Activated T-cell treated with anti-CD3 and anti-CD28 coated beads, Interleukin-2, amount 50 U/mL, for 72 hours (primary cell): ENCODE measurements at regions not wholly inside any gene's neighbourhood (a gene's known extent, or its start where the extent isn't known, plus 50 kb on each side); places are given as distances from the start of the nearest gene placed in this dataset.
"Not testable (repeated sequence)": the region's sequence is repeated elsewhere in the genome, so short reads cannot be mapped to it uniquely, and the experiment has no call there.

Experiments used
- ATAC-seq, 2 donors: fragments of 150-1000 bp; cut with Tn5 transposase; replicated peaks in 1 of 2; 2 replicates each; pipeline ENCODE4 v1.10.0; 2021; ENCODE audit warnings: moderate library complexity in 2 of 2, mild to moderate bottlenecking in 1 of 2
- DNase-seq, 2 donors: peaks; one replicate each; pipeline ENCODE4 v3.0.0; 2021 to 2022; ENCODE audit warnings: mixed read lengths in 1 of 2
- H3K27ac Mint-ChIP-seq: one replicate; pipeline ENCODE4 v1.8.0; 2022; ENCODE audit warnings: mild to moderate bottlenecking, moderate library complexity, mixed read lengths
- H3K27me3 Mint-ChIP-seq: one replicate; pipeline ENCODE4 v1.8.0; 2022; ENCODE audit warnings: low read depth, mixed read lengths
- H3K36me3 Mint-ChIP-seq, 2 donors: one replicate each; pipeline ENCODE4 v1.8.0; 2022; ENCODE audit warnings: mixed read lengths in 2 of 2, mild to moderate bottlenecking in 1 of 2; ENCODE audit not compliant: insufficient read depth in 2 of 2
- H3K4me1 Mint-ChIP-seq: one replicate; pipeline ENCODE4 v1.8.0; 2022; ENCODE audit warnings: low read depth, mixed read lengths
- H3K4me3 Mint-ChIP-seq, 2 donors: one replicate each; pipeline ENCODE4 v1.8.0; 2022; ENCODE audit warnings: mild to moderate bottlenecking in 2 of 2, mixed read lengths in 2 of 2, moderate library complexity in 2 of 2
- H3K9me3 Mint-ChIP-seq, 2 donors: one replicate each; pipeline ENCODE4 v1.8.0; 2022; ENCODE audit warnings: mixed read lengths in 2 of 2

DNA sequence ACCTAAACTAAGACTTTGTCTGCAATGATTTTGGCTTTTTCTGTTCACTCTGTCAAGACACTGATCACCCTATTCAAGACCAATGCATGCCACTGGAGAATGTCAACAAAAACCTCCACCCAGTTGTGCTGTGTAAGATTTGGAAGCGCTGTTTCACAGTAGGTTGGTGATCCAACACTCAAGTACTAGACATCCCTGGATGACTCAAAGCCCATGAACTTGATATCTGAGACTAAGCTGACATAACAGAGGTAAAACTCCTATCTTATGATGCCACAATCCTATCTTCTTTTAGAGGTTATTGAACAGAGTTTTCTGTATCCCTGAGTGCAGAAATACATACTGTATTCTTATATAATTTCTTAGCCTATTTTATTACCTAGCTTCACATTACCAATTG, 251.3 kb upstream of the ETAA1 start:
- Mint-ChIP-seq H3K9me3 (peaks cover 0 to 3% of the 10 kb centered on the region in 2 donors), H3K4me1 (no peaks in the 10 kb centered on the region), H3K4me3 (no peak overlapping the region), H3K27me3 (no peaks in the 10 kb centered on the region), H3K36me3 (peaks cover 0 to 3% of the 10 kb centered on the region in 2 donors), H3K27ac (no peak overlapping the region)
- ATAC-seq (no peak), DNase-seq (no peak)

DNA sequence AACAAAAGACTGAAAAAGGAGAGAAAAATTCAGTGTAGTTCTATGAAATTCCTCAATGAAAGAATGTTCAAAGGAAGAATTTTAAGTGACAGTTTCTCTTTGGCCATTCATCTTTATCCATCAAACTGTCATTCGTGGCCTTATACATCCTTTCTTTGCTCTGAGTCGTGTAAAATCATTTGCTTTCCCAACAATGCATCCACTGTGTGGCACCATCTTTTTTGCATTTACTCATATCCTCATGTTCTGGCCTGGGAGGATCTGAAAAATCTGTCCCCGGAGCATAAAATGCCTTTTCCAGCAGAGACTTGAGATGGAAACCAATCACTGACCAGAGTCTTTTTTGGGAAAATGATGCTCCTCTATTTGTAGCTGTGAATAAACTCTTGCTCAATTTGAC, 240.3 kb upstream of the ETAA1 start:
- Mint-ChIP-seq H3K27me3 (no peaks in the 10 kb centered on the region), H3K9me3 (peaks cover 7% of the 10 kb centered on the region in 2 donors), H3K4me1 (no peaks in the 10 kb centered on the region), H3K27ac (no peak overlapping the region), H3K36me3 (no peaks in the 10 kb centered on the region), H3K4me3 (no peak overlapping the region)
- DNase-seq (no peak), ATAC-seq (no peak)

DNA sequence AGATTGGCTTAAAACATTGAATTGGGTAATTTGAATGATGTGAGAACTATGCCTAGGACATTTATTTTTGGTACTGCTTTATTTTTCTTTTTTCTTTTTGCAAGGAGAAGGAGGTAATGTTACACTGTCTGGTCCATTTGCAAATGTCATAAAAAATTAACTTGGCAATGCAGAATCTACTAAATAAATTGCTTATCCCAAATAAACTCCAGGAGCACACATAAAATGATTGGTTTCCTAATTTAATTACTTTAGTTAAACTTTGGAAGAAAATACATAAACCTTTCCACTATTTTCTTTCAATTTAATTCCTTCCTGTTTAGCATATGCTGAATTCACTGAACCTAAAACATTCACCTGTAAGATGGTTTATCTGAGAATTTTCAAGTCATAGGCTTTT, 238.4 kb upstream of the ETAA1 start:
- DNase-seq = no peak
- no peak for ATAC-seq
- Mint-ChIP-seq H3K27ac (no peak overlapping the region), H3K9me3 (peaks cover 0 to 1% of the 10 kb centered on the region in 2 donors), H3K4me1 (no peaks in the 10 kb centered on the region), H3K27me3 (no peaks in the 10 kb centered on the region), H3K4me3 (no peak overlapping the region), H3K36me3 (no peaks in the 10 kb centered on the region)

DNA sequence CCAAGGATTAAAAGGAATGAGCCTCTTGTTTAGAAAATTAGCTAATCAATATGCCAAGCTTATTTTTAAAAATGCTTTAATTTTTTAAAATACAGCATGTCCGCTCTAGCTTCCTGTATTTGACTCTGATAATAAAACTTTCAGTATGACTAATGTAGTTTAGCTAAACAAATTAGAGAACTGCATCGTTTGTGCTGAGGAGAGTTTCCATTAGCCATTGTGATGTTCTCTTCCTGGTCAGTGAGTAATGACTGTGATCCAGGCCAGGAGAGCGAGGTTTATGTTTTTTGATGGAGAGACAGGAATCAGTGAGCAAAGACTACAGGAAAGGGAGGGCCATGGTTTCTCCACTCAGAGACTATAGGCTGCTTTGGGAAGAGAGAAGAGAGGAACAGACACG, 237.2 kb upstream of the ETAA1 start:
- Mint-ChIP-seq H3K27me3 (no peaks in the 10 kb centered on the region), H3K4me1 (no peaks in the 10 kb centered on the region), H3K36me3 (no peaks in the 10 kb centered on the region), H3K27ac (no peak overlapping the region), H3K4me3 (no peak overlapping the region), H3K9me3 (no peaks in the 10 kb centered on the region)
- DNase-seq = no peak
- ATAC-seq = no peak

DNA sequence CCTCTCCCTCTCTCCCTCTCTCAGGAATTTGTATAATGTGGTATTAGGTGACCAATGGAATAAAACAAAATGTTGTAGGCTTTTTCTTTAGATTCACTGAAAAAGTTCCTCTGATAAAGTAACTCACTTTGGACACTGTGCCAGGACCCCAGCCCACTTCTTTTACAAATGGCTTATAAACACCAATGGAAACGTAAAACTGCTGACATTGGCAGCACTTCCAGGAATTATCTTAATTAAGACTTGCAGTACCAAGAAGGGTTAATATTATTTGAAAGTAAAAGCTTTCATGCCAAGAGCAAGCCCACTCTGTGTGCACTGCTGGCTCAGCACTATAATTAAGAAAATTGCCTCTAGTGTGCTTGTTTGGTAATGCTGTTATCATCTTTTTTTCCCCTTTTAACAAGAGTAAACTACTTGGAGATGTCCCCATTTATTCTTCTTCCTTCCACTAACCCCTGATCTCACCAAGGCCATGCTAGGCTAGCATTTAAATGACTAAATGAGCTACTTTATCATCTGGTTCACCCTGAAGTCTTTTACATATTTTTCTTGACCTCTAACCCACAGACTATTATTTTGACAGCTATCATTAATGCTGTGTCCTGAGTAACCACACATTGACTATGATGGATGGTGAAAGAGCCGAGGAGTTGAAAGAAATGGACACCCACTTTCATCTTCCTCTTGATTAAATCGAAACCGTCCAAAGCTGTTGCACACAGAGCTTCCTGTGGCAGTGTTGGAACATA, 232.2 kb upstream of the ETAA1 start:
- H3K27ac Mint-ChIP-seq = no peak overlapping the region

DNA sequence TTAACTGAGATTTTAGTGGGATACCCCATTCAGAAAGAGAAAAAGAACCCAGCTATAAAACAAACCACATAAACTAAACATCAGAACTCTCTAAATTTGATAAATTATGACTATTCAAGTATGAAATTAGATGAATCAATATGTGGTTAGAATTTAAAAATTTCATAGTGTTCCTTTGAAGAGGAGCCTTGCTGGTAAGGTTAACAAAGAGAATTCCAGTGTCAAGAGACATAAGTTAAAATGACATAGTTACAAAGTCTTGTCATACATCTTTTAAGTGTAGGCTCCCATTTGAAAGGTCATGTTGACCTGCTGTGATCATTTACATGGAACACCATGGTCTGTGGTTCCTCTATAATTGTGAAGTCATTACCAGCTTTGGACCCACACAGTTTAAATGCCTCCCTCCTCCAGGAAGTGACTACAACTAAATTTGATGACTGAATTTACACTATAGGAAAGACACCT, 231.6 kb upstream of the ETAA1 start:
- DNase-seq = no peak
- H3K27me3 Mint-ChIP-seq = no peaks in the 10 kb centered on the region
- ATAC-seq = no peak
- H3K36me3 Mint-ChIP-seq = no peaks in the 10 kb centered on the region
- H3K4me1 Mint-ChIP-seq = no peaks in the 10 kb centered on the region
- no peak overlapping the region for H3K4me3 Mint-ChIP-seq
- H3K27ac Mint-ChIP-seq = no peak overlapping the region
- peaks cover 0 to 3% of the 10 kb centered on the region in 2 donors for H3K9me3 Mint-ChIP-seq

More for the DNA sequence above, 232.2 kb upstream of the ETAA1 start:
- peaks cover 0 to 2% of the 10 kb centered on the region in 2 donors for H3K9me3 Mint-ChIP-seq
- no peaks in the 10 kb centered on the region for H3K27me3 Mint-ChIP-seq
- DNase-seq (no peak), ATAC-seq (no peak)
- no peaks in the 10 kb centered on the region for H3K4me1 Mint-ChIP-seq
- no peaks in the 10 kb centered on the region for H3K36me3 Mint-ChIP-seq
- H3K4me3 Mint-ChIP-seq = no peak overlapping the region

DNA sequence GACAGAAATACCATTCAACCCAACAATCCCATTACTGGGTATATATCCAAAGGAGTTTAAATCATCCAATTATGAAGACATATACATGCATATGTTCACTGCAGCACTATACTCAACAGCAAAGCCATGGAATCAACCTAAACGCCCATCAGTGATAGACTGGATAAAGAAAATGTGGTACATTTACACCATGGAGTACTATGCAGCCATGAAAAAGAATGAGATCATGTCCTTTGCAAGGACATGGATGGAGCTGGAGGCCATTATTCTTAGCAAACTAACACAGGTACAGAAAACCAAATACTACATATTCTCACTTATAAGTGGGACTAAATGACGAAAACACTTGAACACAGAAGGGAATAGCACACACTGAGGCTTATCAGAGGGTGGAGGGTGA, 230.6 kb upstream of the ETAA1 start:
- H3K27ac Mint-ChIP-seq, H3K4me3 Mint-ChIP-seq, H3K36me3 Mint-ChIP-seq, H3K9me3 Mint-ChIP-seq, H3K27me3 Mint-ChIP-seq, H3K4me1 Mint-ChIP-seq, DNase-seq, ATAC-seq: not testable (repeated sequence)

DNA sequence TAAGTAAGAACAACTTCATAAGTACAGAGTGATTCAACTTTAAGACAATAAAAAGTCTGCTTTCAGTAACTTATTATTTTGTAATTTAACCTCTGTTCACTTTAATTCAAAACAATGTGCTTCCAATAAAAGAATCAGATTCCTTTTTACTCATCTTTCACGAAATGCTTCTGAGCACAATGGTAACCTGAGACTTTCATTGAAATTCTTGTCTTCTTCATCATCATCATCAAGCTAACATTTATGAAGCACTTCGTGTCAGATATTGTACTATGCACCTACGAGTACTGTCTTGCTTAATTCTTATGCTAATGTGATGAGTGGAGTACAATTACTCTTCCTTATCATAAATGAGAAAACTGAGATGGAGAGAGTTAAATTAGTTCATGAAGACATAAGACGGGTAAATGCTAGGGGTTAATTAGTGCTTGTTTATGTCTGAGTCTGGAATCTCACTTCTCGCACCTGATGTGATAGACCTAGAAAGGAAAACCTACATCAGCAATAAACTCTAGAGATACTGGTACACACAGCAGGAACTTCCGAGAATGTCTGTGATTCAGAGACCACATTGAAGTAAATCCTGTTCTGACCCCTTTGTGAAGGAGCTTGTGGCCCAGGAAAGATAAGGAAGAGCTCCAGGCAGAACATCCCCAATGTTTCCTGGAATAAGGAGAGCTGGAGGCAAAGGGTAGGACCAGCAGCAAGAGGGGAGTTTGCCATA, 227.6 kb upstream of the ETAA1 start:
- H3K36me3 Mint-ChIP-seq = no peaks in the 10 kb centered on the region
- H3K27ac Mint-ChIP-seq = no peak overlapping the region
- no peaks in the 10 kb centered on the region for H3K4me1 Mint-ChIP-seq
- H3K27me3 Mint-ChIP-seq = no peaks in the 10 kb centered on the region
- no peak for ATAC-seq
- H3K4me3 Mint-ChIP-seq = no peak overlapping the region
- peaks cover 2 to 3% of the 10 kb centered on the region in 2 donors for H3K9me3 Mint-ChIP-seq
- no peak for DNase-seq

DNA sequence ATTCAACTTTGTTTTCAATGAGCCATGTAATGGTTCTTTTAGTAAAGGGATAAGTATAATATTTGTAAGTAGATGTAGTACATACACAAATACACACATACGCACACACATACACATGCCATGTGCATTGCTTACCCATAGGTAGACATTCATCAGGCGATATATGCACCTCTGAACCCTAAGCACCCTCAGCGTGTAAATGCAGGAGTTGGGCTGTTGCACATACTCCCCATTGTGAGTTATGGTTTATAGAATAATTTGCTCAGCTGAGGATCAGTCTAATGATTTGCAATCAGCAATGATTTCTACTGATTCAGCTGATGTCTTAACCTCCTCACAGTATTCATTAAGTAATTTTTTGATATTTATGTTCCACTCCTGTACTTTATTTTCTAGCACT, 217.6 kb upstream of the ETAA1 start:
- DNase-seq (no peak), ATAC-seq (no peak)
- H3K27me3 Mint-ChIP-seq = no peaks in the 10 kb centered on the region
- no peaks in the 10 kb centered on the region for H3K36me3 Mint-ChIP-seq
- H3K4me1 Mint-ChIP-seq = no peaks in the 10 kb centered on the region
- no peak overlapping the region for H3K27ac Mint-ChIP-seq
- H3K9me3 Mint-ChIP-seq = peaks cover 3 to 6% of the 10 kb centered on the region in 2 donors
- H3K4me3 Mint-ChIP-seq = no peak overlapping the region

DNA sequence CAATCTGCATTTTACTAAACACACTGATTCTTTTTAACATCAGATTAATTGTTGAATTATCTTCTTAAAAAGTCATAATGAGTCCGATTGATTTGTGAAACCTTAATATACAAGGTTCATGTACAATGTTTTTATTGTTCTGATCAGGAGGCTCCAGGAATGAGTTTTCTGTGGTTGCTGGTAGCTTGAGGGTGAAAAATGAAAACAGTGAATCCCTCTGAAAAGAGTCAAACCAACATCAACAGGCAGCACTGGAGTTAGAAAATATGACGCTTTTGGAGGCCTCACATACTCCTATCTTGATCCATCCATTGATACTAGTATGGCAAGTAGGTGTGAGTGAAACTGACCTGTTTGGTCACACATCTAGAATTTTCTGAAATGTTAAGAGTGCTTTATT, 216.3 kb upstream of the ETAA1 start:
- no peak overlapping the region for H3K4me3 Mint-ChIP-seq

DNA sequence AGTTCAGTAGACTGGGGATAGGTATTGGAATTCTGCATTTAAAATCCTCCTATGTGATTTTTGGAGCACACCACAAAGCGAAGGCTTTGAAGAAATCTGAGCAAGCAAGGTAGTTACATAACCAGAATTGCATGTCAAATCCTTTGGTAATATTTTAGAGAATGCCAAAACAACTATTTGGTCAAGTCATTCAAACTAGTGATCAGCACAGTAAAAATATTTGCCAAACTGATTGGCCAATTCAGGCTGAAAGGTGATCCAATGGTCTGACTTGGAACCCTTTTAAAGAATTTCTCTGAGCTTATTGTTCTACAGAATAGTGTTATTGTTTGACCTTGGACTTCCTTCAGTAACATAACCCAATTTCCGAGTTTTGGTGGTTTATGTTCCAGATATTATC, 214.2 kb upstream of the ETAA1 start:
- no peak for ATAC-seq
- peaks cover 7% of the 10 kb centered on the region in 2 donors for H3K9me3 Mint-ChIP-seq
- H3K27ac Mint-ChIP-seq = no peak overlapping the region
- DNase-seq = no peak
- H3K36me3 Mint-ChIP-seq = no peaks in the 10 kb centered on the region
- no peaks in the 10 kb centered on the region for H3K4me1 Mint-ChIP-seq
- no peaks in the 10 kb centered on the region for H3K27me3 Mint-ChIP-seq
- H3K4me3 Mint-ChIP-seq = no peak overlapping the region

More for the DNA sequence above, 216.3 kb upstream of the ETAA1 start:
- Mint-ChIP-seq H3K4me1 (no peaks in the 10 kb centered on the region), H3K27me3 (no peaks in the 10 kb centered on the region), H3K9me3 (peaks cover 6% of the 10 kb centered on the region in 2 donors), H3K36me3 (no peaks in the 10 kb centered on the region), H3K27ac (no peak overlapping the region)
- ATAC-seq (no peak), DNase-seq (no peak)

DNA sequence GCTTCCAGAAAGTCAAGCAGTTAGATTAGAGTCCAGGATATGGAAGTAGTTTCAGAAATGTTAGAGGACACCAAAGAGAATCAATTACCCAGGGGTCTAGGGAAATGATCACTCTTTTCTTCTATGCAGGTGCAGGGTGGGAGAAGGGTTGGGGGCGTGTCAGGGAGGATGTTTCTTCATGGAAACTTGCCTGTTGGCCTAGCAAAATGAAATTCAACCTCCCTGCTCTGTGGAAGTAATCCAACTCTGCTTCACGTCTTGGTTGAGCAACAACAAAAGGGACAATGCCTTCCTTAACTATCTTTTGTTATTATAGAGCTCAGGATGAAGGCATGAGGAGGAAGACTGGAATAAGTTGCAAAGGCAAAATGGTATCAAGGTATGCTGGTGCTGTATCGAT, 210.8 kb upstream of the ETAA1 start:
- no peaks in the 10 kb centered on the region for H3K27me3 Mint-ChIP-seq
- no peak overlapping the region for H3K27ac Mint-ChIP-seq
- no peak overlapping the region for H3K4me3 Mint-ChIP-seq
- no peaks in the 10 kb centered on the region for H3K36me3 Mint-ChIP-seq
- H3K4me1 Mint-ChIP-seq = no peaks in the 10 kb centered on the region
- peaks cover 5 to 7% of the 10 kb centered on the region in 2 donors for H3K9me3 Mint-ChIP-seq
- DNase-seq (no peak), ATAC-seq (no peak)

DNA sequence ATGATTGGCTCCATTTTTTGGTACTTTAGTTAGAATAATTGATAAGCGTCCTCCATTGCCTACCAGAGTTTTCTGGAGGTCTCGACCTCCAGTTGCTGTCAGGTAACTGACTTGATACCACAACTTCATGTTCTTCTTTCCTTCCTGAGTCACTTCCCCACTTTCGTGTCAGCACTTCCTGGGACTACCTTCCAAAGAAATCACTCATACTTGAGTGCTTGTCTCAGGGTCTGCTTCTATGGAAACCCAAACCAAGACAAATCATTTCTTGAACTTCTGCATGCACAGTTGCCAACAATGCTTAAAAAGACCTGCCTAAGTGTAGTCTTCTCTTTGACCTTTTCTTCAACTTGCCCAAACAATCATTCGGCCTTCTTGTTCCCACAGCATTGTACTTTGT, 210.3 kb upstream of the ETAA1 start:
- ATAC-seq (no peak), DNase-seq (no peak)
- no peak overlapping the region for H3K27ac Mint-ChIP-seq
- H3K4me1 Mint-ChIP-seq = no peaks in the 10 kb centered on the region
- no peaks in the 10 kb centered on the region for H3K27me3 Mint-ChIP-seq
- peaks cover 5 to 7% of the 10 kb centered on the region in 2 donors for H3K9me3 Mint-ChIP-seq
- H3K4me3 Mint-ChIP-seq = no peak overlapping the region
- no peaks in the 10 kb centered on the region for H3K36me3 Mint-ChIP-seq
